Inferior parietal cortex (tissue), 1 donor: ENCODE measurements at regions not wholly inside any gene's neighbourhood (a gene's known extent, or its start where the extent isn't known, plus 50 kb on each side); places are given as distances from the start of the nearest gene placed in this dataset.

Experiments
- DNase-seq: peaks from one replicate; pipeline ENCODE4 v3.0.0-alpha.2; 2016; ENCODE audit errors: extremely low spot score

DNA sequence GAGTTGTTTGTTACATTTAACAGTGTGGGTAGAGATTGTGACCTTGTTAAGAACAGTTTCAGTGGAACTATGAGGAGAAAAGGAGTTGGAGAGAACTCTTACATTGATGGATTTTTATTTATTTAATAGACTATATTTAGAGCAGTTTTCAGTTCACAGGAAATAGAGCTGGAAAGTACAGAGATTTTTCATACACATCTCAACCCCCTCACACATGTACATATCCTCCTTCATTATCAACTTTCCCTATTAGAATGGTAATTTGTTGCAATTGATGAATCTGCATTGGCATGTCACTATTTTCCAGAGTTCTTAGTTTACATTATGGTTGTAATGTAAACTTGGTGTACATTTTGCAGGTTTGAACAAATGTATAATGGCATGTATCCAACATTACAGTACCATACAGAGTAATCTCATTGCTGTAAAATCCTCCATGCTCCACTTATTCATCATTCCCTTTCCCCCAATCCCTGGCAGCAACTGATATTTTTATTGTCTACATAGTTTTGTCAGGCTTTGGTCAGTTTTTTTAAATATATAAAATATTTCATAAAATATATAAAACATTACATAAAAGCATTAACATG, 756.6 kb upstream of the DPPA4 start:
- no peak for DNase-seq

DNA sequence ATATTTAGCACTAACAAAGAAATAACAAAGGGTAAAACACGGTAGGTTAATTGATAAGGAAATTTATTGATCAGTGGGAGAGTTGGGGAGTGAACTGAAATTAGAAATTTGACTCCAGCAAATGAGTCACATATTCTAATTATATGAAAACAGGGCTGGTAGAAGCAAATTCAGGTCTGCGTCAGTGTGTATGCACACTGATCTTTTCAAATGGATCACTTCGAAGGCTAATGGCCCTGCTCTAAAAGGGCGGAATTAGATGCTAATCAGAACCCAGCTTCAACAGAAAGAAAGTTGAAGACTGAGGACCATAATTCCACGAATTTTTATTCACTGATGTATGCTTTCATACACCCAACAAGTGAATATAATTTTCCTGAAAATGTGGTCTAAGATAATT, 762.4 kb upstream of the DPPA4 start:
- no peak for DNase-seq

DNA sequence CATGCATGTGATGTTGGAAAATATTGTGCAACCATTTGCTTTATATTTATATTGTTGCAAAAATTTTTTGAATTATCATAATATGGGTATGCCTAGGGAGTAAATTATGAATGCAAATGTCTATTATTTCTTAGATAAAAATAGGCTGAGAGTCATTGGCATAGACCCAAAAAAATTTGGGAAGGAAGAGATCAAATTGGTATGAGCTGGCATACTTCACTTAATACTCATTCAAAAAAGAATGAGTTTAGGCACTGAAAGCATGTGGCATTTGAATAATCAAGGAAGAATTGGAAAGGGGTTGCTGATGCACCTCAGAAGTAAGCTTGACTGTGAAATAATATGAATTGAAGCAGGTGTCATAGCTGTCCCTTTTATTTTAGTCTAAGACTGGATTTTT, 764.0 kb upstream of the DPPA4 start:
- no peak for DNase-seq

DNA sequence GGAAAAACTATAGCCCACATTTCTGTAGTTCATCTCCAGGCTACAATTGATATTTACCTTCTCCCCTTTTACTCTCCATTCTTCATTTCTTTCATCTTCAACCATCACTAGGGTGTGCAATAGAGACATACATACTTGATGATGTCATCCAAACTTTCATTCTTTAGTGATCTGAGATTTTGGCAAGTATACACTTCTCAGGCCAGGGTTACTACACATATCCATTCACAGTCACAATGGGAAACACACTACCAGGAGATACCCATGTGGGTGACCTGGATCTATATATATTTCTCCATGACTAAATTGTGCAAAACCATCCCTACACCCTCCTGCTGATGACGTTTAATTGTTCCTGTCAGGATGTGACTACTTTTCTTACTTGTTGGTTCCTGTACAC, 769.5 kb upstream of the DPPA4 start:
- no peak for DNase-seq

DNA sequence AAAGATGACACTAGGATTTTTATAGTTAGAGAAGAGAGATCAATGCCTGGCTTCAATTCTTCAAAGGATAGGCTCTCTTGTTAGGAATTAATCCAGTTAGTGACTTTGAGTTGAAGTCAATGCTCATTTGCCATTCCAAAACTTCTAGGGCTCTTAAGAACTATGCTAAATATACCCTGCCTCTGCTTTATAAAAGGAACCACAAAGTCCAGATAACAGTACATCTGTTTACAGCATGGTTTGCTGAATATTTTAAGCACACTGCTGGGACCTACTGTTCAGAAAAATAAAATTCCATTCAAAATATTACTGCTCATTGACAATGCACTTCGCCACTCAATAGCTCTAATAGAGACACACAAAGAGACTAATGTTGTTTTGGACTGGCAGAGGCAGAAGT, 786.6 kb upstream of the DPPA4 start:
- DNase-seq: no peak

DNA sequence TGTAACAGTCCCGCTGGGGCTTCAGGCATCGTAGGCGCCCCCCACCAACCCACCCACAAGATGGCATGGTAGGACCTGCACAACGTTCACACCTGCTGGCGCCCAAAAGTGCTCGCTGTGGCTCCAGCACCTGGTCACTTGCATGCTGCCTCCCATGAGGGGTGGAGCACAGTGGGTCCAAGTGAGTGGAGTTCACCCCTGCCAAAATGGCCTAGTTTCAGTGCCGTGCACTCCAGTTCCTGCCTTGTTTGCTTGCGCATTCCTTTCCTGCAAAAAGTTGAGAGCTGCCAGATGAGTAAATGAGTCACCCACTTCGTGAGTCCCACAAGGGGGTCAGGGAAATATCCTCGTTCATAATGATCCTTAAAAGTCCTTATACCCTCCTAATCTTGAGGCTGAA, 788.7 kb upstream of the DPPA4 start:
- DNase-seq: no peak

DNA sequence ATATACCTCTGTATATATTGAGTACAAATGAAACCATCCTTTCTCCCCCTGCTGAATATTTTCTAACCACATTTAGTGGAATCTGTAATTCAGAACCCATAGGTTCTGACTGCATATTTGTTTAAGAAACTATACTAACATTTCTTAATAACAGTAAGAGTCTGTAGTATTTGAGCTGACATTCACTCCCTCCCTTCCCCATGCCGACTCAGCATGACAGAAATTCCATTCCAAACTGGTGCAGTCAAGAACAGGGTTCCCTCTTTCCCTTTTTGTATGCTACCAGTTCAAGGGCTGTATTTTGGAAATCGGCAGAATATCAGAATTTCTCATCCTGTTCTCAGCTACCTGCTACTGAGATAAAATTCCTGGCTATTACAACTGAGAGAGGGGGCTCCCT, 796.6 kb upstream of the DPPA4 start:
- no peak for DNase-seq

DNA sequence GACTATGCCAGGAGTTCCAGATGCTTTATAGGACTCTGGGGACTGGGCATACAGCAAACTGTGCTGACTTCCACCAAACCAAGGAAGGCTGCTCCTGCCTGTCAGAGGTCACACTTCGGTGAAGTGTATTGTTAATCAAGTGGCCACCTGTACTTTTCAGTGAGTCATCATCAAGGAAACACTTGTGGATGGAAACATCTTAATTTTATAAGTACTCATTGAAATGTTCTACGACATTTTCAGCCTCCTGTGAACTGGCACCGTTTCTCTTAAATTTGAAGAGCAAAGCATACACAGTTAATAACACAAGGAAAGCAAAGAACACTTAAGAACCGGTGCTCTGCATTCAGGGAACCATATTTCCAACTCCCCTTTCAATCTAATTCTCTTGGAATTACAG, 801.7 kb upstream of the DPPA4 start:
- no peak for DNase-seq

DNA sequence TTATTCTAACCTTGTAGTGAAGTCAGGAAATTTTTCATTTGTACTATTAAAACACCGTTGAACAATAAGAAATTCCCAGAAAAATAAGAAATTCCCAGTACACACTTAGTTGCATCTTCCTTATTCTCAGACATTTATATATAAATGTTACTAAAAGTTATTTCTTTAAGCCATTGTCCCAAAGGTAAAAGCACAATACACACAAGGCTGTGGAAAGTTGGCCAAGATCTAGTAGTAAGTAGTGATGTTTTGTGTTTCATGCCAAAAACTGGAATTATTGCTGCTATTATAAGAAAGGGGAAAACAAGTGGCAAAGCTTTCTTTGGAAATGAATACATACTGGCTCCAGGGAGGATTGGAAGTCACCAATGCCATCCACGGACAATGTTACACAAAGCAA, 802.5 kb upstream of the DPPA4 start:
- DNase-seq: no peak

DNA sequence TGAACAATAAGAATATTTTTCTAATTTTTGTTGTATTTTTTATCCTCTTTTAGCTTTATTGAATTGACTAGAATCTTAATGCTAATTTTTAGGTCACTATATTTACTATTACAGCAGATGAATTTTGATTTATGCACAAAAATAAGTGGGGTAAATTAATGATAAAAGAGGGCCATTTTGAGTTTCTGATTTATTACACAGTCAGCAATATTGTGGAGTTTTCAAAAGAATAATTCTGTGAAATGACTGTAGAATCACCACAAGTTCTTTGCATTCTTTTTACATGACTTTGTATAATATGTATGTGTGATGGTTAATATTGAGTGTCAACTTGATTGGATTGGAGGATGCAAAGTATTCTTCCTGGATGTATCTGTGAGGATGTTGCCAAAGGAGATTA, 812.4 kb upstream of the DPPA4 start:
- no peak for DNase-seq

DNA sequence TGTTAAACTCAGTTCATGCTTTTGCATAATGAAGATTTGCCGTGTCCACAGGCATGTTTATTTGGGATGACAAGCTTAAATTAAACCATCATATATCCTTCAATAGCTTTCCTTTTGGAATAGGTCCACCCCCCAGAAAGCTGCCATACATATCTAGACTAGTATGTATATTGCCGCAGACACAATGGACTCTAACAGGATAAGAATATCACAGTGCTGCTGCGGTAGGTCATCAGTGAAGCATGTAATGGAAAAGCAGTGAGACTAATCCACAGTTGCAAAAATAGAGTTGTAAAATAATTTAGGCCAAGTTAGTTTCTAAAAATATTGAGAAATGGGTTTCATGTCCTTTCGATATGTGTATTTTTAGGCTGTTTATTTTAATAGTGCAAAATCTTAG, 819.9 kb upstream of the DPPA4 start:
- no peak for DNase-seq

DNA sequence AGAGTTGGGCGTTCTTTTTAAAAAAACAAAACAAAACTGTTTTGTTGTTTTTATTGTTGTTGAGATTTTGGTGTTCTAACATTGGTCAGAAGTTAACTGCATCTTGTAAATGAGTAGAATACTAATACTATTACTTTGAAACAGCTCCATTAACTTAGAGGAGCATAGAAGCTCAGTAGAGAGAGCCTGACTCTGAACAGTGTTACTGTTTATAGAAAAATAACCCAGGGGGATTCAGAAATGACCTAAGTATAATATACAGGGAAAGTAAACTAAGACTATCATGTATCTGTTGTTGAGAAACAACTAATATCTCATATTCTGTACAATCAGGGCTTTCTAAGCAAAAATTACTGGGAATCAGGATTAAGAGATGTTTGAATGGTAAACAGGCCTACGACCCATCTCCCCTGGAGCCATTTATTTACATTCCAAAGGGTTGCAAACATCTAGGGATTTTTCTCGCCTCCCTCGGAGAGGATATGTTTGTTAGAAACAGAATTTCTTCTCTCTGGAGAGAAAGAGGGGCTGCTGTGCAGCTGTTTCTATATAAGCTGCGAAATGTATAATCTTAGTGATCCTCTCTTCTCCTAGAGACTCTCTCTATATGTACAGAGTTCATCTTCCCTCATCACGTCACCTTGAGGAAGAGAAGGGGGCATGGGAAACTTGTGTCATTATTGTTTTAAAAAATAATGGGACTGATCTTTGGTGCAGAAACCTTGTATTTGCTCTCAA, 827.5 kb upstream of the DPPA4 start:
- no peak for DNase-seq

DNA sequence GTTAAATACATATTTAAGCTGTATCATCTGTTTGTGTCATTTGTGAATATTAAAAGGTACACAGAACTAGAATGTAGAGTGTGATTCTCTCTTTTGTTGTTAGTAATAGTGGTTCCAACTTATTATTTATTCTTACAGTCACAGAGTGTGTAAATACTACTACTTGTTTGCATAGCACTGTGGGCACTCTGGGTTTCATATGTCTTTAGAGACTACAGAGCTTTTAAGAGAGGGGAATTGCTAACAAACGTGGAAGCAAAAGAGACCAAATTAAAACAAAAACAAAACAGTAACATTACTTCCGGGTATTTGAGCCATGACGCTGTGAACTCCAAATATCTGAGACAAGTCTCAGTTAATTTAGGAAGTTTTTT, 828.0 kb upstream of the DPPA4 start:
- no peak for DNase-seq

DNA sequence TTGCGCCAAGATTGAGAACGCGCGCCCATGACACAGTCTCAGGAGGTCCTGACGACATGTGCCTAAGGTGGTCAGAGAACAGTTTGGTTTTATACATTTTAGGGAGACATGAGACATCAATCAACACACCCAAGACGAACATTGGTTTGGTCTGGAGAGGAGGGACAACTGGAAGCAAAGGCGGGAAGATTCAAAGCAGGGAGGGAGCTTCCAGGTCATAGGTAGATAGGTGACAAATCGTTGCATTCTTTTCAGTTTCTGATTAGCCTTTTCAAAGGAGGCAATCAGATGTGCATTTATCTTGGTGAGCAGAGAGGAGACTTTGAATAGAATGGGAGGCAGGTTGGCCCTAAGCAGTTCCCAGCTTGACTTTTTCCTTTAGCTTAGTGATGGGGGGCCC, 828.4 kb upstream of the DPPA4 start:
- DNase-seq: no peak

DNA sequence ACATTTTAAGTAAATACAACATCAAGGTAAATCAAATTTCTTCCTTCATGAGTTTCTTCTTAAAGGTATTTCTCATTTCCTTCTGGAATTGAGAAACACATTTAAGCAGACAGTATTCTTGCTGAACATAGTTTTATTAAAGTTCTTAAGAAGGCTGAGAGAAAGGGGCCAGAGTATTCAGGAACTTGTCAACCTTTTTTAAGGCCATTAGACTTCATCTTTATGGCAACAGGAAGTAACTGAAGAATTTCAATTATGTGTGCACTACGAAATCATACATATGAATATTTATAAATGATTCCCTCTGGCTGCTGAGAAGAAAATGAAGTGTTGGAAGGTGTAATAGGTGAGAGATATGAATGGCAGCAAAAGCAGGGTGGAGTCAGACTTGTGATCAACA, 829.4 kb upstream of the DPPA4 start:
- no peak for DNase-seq

DNA sequence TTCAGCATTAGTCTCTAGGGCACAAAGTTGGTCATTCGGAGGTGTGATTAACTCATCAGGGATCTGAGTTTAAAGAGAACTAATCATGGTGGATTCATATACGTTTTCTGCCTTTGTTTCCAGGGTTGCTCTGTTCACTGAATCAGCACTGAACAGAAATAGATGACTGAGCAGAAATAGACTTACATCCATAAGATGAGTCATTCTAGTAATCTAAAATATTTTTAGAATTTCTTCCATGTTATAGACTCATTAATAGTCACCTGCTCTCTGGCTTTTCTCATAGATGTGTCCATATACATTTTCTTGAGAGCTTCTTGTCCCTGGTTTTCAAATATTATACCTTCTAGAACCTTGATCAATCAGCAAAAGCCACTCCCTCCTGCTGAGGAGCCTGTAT, 837.6 kb upstream of the DPPA4 start:
- no peak for DNase-seq

DNA sequence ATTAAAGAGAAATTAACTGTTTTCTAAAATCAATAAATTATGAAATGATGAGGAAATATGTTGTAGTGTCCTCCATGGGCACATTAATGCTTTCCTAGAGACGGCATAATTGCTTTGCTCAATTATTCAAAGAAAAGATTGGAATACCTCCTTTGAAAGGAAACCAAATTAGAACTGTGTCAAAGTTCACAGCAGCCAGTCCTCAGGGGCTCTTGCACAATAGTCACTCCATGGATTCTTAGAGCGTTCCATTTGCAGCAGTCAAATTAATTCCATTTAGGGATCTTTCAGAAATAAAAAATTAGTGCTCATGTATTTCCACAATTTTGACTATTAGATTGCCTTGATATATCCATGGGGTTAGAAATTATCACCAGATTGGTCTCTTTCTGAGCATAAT, 841.6 kb upstream of the DPPA4 start:
- no peak for DNase-seq

DNA sequence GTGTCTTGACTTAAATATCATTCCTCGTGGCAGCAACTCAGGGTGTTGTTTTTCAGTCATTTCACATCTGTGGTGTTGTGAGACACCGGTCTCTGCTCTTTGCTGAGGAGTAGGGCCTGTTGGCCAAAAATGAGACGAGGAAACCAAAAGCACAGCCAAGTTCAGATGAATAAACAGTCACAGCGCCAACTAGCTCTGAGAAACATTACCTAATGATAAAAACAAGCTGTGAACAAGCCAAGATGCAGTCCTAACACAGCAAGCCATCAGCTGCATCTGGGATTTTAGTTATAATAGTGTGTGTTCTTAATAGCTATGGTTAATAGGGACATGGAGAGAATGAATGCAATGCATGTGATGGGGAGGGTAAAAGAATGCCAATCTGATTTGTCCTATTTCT, 843.4 kb upstream of the DPPA4 start:
- peak; percentile 28 for DNase-seq

DNA sequence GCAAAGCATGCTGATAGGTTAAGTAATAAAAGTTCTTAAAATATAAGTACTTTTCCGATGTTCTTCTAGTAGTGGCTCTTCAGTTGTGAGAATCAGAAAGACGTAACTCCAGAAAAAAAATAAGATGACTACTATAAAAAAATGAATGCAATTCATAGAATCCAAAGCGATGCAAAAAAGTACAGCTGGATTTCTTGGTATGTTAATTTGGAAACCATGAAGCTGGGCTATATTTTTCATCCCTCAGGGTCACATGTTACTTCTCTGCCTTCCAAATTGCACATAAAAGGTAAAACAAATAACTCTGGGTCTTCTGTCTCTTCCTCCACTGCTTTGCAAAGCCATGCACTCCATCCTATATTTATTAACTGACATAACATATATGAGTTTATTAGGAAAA, 843.9 kb upstream of the DPPA4 start:
- DNase-seq: no peak

DNA sequence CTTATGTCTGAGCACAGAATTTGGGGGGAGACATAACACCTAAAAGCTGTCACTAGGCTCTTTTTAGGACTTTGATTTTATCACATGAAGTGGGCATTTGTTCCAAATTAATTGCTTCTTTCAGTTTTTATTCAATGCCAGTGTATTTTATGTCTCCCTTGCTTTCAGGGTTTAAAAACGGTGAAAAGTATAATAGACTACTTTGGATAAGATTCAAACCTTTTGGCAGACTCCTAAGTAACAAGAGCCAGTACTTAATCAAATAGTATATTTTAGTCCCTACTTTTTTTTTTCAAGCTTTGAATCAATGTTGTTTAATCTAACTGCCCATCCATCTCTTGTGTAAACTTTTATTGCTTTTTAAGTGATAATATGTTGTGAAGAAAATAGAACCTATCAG, 847.2 kb upstream of the DPPA4 start:
- no peak for DNase-seq

DNA sequence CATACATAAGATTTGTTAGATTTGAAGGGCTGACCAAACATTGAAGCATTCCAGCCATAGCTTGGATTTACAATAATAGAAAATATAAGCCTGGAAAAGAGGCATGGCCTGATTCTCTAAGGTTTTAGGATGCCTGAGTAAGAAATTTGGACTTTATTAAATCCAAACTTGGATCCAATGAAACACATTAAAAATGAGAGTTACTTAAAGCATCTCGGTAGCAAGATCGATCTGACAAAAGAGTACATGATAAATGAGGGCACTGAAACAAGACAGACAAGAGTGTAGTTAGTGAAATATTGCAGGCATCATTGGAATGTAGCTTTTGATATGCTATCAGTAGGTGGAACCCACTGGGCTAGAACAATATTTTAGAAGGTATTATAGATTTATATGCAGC, 855.7 kb upstream of the DPPA4 start:
- no peak for DNase-seq

DNA sequence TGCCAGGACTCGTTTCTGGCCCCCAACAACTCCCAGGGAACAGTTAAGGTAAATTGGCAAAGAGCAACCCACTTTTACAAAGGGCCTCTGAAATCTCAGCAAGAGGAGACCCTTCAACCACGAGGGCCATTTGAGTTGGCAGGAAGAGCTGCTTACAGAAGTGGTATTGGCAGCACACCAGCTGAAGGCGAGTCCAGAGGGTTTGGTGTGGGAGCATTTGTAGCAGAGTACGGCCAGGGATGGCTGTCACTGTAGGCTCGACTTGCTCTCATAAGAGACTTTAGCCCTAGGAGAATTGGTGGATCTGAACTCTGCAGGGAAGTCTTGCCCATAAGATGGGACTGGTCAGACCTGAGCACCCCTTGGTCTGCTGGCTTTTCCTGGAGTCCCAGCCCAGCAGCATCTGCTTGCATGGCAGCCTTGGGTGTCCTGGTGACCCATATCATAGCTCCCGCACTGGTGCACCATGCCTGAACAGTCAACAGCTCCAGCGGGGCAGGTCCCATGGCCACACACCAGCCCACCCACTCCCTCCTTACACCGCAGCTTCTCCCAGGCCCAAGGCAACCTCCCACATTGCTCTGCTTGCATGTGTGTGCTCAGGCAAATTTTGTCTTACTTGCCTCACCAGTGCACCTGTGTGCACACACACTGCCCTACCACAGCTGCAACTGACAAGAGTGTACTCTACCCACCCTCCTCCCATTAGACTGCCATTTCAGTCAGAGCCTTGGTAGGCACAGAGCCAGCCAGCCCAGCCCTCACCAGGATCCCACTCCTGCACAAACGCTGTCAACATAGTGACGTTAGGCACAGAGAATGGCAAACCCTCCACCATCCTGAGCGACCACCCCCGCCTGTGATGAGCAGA, 861.6 kb upstream of the DPPA4 start:
- no peak for DNase-seq

DNA sequence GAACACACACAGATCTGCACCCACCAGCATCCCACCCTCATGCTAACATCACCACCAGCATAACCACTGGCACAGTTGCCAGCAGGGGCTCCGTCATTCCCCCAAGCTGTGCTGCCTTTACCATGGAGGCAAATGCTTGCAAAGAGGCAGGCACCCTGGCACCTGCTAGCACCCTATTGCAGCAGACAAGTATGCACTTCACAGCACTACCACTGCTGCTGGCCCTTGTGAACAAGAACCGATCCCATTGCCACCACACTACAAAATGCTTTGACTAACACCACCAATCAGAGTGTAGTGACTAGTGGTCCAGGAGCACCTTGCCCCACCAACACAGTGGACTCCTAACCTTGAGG, 862.2 kb upstream of the DPPA4 start:
- DNase-seq: no peak
